WTC11 (cell line): ENCODE measurements at regions not wholly inside any gene's neighbourhood (a gene's known extent, or its start where the extent isn't known, plus 50 kb on each side); places are given as distances from the start of the nearest gene placed in this dataset.

Experiments
- ARID4B ChIP-seq: sonication (generic); formaldehyde crosslinking; IDR thresholded peaks from 2 replicates; pipeline ENCODE4 v1.8.0; 2023; ENCODE audit warnings: missing genetic modification reagents, mild to moderate bottlenecking, borderline replicate concordance
- ATF1 ChIP-seq: sonication (generic); formaldehyde crosslinking; IDR thresholded peaks from 2 replicates; pipeline ENCODE4 v1.8.1; 2023; ENCODE audit warnings: mild to moderate bottlenecking, moderate library complexity, missing genetic modification reagents
- CTCF ChIP-seq: fragments of 200-600 bp; IDR thresholded peaks from 2 replicates; pipeline ENCODE4 v1.8.0; 2022; ENCODE audit warnings: antibody characterized with exemption
- MAX ChIP-seq: sonication (generic); formaldehyde crosslinking; IDR thresholded peaks from 2 replicates; pipeline ENCODE4 v1.8.0; 2022; ENCODE audit warnings: mild to moderate bottlenecking, missing genetic modification reagents
- NFYB ChIP-seq: sonication (generic); formaldehyde crosslinking; conservative IDR thresholded peaks from 2 replicates; pipeline ENCODE4 v1.8.0; 2022; ENCODE audit warnings: low read depth, missing genetic modification reagents
- NR2C2 ChIP-seq: sonication (generic); formaldehyde crosslinking; IDR thresholded peaks from 2 replicates; pipeline ENCODE4 v1.8.0; 2022; ENCODE audit warnings: mild to moderate bottlenecking, missing genetic modification reagents
- PREB ChIP-seq: sonication (generic); formaldehyde crosslinking; IDR thresholded peaks from 2 replicates; pipeline ENCODE4 v1.8.1; 2022; ENCODE audit warnings: mild to moderate bottlenecking, missing genetic modification reagents, moderate library complexity, borderline replicate concordance
- SP1 ChIP-seq: sonication (generic); formaldehyde crosslinking; conservative IDR thresholded peaks from 2 replicates; pipeline ENCODE4 v1.8.1; 2022; ENCODE audit warnings: missing genetic modification reagents
- ZNF138 ChIP-seq: sonication (generic); formaldehyde crosslinking; conservative IDR thresholded peaks from 2 replicates; pipeline ENCODE4 v1.8.1; 2022; ENCODE audit warnings: mild to moderate bottlenecking, moderate library complexity, missing genetic modification reagents
- ZNF425 ChIP-seq: fragments of 250-450 bp; sonication (Bioruptor Pico); conservative IDR thresholded peaks from 2 replicates; pipeline ENCODE4 v1.9.0; 2021; ENCODE audit warnings: mild to moderate bottlenecking
- ZSCAN18 ChIP-seq: fragments of 250-450 bp; sonication (Bioruptor Pico); IDR thresholded peaks from 2 replicates; pipeline ENCODE4 v2.1.2; 2022; ENCODE audit warnings: mild to moderate bottlenecking, moderate library complexity

GRCh38 chr18:78618726-78619125 lies 360.9 kb upstream of the SALL3 start:
- TF ChIP-seq CTCF (no peak), PREB (no peak), NR2C2 (CRISPR knock-in tag) (no peak), ZSCAN18 (CRISPR knock-in tag) (no peak), ZNF138 (no peak), ZNF425 (no peak), MAX (CRISPR knock-in tag) (no peak), NFYB (CRISPR knock-in tag) (no peak), ARID4B (CRISPR knock-in tag) (no peak), ATF1 (CRISPR knock-in tag) (no peak), SP1 (no peak)
